ENCODE measurements at regions not wholly inside any gene's neighbourhood (a gene's known extent, or its start where the extent isn't known, plus 50 kb on each side); places are given as distances from the start of the nearest gene placed in this dataset.

DNA sequence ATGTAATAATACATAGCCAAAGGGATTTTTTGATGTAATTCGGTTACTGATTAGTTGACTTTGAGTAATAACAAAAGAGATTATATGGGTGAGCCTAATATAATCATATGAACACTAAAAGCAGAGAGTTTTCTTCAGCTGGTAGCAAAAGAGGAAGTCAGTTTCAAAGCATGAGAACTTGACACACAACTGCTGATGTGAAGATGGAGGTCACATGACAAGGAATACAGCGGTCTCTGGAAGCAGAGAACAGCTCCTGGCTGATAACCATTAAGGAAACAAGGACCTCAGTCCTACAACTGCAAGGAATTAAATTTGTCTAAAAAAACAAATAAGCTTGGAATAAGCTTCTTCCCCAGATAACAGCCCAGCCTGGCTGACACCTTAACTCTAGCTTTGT lies 119.1 kb upstream of the PRNP start (continued):
- TF ChIP-seq, protein P1, sequence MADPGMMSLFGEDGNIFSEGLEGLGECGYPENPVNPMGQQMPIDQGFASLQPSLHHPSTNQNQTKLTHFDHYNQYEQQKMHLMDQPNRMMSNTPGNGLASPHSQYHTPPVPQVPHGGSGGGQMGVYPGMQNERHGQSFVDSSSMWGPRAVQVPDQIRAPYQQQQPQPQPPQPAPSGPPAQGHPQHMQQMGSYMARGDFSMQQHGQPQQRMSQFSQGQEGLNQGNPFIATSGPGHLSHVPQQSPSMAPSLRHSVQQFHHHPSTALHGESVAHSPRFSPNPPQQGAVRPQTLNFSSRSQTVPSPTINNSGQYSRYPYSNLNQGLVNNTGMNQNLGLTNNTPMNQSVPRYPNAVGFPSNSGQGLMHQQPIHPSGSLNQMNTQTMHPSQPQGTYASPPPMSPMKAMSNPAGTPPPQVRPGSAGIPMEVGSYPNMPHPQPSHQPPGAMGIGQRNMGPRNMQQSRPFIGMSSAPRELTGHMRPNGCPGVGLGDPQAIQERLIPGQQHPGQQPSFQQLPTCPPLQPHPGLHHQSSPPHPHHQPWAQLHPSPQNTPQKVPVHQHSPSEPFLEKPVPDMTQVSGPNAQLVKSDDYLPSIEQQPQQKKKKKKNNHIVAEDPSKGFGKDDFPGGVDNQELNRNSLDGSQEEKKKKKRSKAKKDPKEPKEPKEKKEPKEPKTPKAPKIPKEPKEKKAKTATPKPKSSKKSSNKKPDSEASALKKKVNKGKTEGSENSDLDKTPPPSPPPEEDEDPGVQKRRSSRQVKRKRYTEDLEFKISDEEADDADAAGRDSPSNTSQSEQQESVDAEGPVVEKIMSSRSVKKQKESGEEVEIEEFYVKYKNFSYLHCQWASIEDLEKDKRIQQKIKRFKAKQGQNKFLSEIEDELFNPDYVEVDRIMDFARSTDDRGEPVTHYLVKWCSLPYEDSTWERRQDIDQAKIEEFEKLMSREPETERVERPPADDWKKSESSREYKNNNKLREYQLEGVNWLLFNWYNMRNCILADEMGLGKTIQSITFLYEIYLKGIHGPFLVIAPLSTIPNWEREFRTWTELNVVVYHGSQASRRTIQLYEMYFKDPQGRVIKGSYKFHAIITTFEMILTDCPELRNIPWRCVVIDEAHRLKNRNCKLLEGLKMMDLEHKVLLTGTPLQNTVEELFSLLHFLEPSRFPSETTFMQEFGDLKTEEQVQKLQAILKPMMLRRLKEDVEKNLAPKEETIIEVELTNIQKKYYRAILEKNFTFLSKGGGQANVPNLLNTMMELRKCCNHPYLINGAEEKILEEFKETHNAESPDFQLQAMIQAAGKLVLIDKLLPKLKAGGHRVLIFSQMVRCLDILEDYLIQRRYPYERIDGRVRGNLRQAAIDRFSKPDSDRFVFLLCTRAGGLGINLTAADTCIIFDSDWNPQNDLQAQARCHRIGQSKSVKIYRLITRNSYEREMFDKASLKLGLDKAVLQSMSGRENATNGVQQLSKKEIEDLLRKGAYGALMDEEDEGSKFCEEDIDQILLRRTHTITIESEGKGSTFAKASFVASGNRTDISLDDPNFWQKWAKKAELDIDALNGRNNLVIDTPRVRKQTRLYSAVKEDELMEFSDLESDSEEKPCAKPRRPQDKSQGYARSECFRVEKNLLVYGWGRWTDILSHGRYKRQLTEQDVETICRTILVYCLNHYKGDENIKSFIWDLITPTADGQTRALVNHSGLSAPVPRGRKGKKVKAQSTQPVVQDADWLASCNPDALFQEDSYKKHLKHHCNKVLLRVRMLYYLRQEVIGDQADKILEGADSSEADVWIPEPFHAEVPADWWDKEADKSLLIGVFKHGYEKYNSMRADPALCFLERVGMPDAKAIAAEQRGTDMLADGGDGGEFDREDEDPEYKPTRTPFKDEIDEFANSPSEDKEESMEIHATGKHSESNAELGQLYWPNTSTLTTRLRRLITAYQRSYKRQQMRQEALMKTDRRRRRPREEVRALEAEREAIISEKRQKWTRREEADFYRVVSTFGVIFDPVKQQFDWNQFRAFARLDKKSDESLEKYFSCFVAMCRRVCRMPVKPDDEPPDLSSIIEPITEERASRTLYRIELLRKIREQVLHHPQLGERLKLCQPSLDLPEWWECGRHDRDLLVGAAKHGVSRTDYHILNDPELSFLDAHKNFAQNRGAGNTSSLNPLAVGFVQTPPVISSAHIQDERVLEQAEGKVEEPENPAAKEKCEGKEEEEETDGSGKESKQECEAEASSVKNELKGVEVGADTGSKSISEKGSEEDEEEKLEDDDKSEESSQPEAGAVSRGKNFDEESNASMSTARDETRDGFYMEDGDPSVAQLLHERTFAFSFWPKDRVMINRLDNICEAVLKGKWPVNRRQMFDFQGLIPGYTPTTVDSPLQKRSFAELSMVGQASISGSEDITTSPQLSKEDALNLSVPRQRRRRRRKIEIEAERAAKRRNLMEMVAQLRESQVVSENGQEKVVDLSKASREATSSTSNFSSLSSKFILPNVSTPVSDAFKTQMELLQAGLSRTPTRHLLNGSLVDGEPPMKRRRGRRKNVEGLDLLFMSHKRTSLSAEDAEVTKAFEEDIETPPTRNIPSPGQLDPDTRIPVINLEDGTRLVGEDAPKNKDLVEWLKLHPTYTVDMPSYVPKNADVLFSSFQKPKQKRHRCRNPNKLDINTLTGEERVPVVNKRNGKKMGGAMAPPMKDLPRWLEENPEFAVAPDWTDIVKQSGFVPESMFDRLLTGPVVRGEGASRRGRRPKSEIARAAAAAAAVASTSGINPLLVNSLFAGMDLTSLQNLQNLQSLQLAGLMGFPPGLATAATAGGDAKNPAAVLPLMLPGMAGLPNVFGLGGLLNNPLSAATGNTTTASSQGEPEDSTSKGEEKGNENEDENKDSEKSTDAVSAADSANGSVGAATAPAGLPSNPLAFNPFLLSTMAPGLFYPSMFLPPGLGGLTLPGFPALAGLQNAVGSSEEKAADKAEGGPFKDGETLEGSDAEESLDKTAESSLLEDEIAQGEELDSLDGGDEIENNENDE (IDR thresholded peaks at IDR 0.05; ENCODE audit: insufficient replicate concordance, low read length): no peak
- TF ChIP-seq, protein P2, sequence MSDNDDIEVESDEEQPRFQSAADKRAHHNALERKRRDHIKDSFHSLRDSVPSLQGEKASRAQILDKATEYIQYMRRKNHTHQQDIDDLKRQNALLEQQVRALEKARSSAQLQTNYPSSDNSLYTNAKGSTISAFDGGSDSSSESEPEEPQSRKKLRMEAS (IDR thresholded peaks at IDR 0.05): no peak
- no peak for TF ChIP-seq KDM1A (IDR thresholded peaks at IDR 0.05; ENCODE audit: borderline replicate concordance, low read length)
- TF ChIP-seq CEBPB (IDR thresholded peaks at IDR 0.05; ENCODE audit: low read depth, low read length): no peak
- no peak for TF ChIP-seq KDM5A (IDR thresholded peaks at IDR 0.05; ENCODE audit: low read length)
- TF ChIP-seq EP300 (IDR thresholded peaks at IDR 0.05; ENCODE audit: borderline replicate concordance in 1 of 2, low read depth in 2 of 2, low read length in 2 of 2): no peak
- no peak for TF ChIP-seq YY1 (IDR thresholded peaks at IDR 0.05; ENCODE audit: low read depth, low read length)
- no peak for TF ChIP-seq SRF (IDR thresholded peaks at IDR 0.05; ENCODE audit: low read depth, low read length)
- no peak for TF ChIP-seq SIX5 (IDR thresholded peaks at IDR 0.05; ENCODE audit: low read depth, low read length)
- no peak for TF ChIP-seq SP4 (IDR thresholded peaks at IDR 0.05; ENCODE audit: low read length)
- TF ChIP-seq CHD1 (IDR thresholded peaks at IDR 0.05; ENCODE audit: low read depth, low read length): no peak

All from H1 (cell line).